ENCODE measurements at regions not wholly inside any gene's neighbourhood (a gene's known extent, or its start where the extent isn't known, plus 50 kb on each side); places are given as distances from the start of the nearest gene placed in this dataset.

GRCh38 chr2:139825726-139826125 lies 1045.5 kb upstream of the NXPH2 start:
- no peaks in the 10 kb centered on the region for H3K4me1 ChIP-seq
- no peaks in the 10 kb centered on the region for H3K9me3 ChIP-seq
- DNase-seq: no peak
- H3K27me3 ChIP-seq: no peaks in the 10 kb centered on the region
- H3K36me3 ChIP-seq: no peaks in the 10 kb centered on the region
- 30 to 35% methylated on average over 1 of the region's 1 CpG for WGBS, 2 donors
- no peak for TF ChIP-seq CTCF (IDR thresholded peaks at IDR 0.05)
- ATAC-seq: no peak
- no peak for FAIRE-seq
- no peak overlapping the region for H3K27ac ChIP-seq
- intact Hi-C loops (cut with DNase I): no loop called here
- no peak overlapping the region for H3K4me3 ChIP-seq

- DNase-seq (no peak), FAIRE-seq (no peak), ATAC-seq (no peak)
- intact Hi-C loops (cut with DNase I): no loop called here
- WGBS, 2 donors: 34 to 38% methylated on average over 2 of the region's 2 CpGs
- Histone ChIP-seq H3K27ac (no peak overlapping the region), H3K9me3 (no peaks in the 10 kb centered on the region), H3K36me3 (no peaks in the 10 kb centered on the region), H3K4me3 (no peak overlapping the region), H3K4me1 (no peaks in the 10 kb centered on the region), H3K27me3 (no peaks in the 10 kb centered on the region)
- no peak for TF ChIP-seq CTCF (IDR thresholded peaks at IDR 0.05)
These were observed 1039.1 kb upstream of the NXPH2 start for GRCh38 chr2:139819273-139819796.

- H3K27me3 ChIP-seq: no peaks in the 10 kb centered on the region
- H3K4me3 ChIP-seq: no peak overlapping the region
- ATAC-seq (no peak), DNase-seq (no peak), FAIRE-seq (no peak)
- intact Hi-C loops (cut with DNase I): no loop called here
- no peak overlapping the region for H3K27ac ChIP-seq
- no peaks in the 10 kb centered on the region for H3K36me3 ChIP-seq
- TF ChIP-seq CTCF (IDR thresholded peaks at IDR 0.05): no peak
- no peaks in the 10 kb centered on the region for H3K9me3 ChIP-seq
- WGBS, 2 donors: 59 to 61% methylated on average over 2 of the region's 2 CpGs
- no peaks in the 10 kb centered on the region for H3K4me1 ChIP-seq
These were observed 1034.3 kb upstream of the NXPH2 start for GRCh38 chr2:139814458-139814857.

GRCh38 chr2:139813340-139813739 lies 1033.2 kb upstream of the NXPH2 start:
- TF ChIP-seq CTCF (IDR thresholded peaks at IDR 0.05): no peak
- ATAC-seq: no peak
- no peak overlapping the region for H3K4me3 ChIP-seq
- H3K27me3 ChIP-seq: no peaks in the 10 kb centered on the region
- H3K4me1 ChIP-seq: no peaks in the 10 kb centered on the region
- H3K36me3 ChIP-seq: no peaks in the 10 kb centered on the region
- H3K27ac ChIP-seq: no peak overlapping the region
- intact Hi-C loops (cut with DNase I): no loop called here
- 64 to 65% methylated on average over 2 of the region's 2 CpGs for WGBS, 2 donors
- no peak for DNase-seq
- H3K9me3 ChIP-seq: no peaks in the 10 kb centered on the region
- FAIRE-seq: no peak

- no peak for DNase-seq
- H3K36me3 ChIP-seq: no peaks in the 10 kb centered on the region
- H3K27me3 ChIP-seq: no peaks in the 10 kb centered on the region
- intact Hi-C loops (cut with DNase I): no loop called here
- no peaks in the 10 kb centered on the region for H3K9me3 ChIP-seq
- no peak for ATAC-seq
- no peak for FAIRE-seq
- TF ChIP-seq CTCF (IDR thresholded peaks at IDR 0.05): no peak
- H3K4me3 ChIP-seq: no peak overlapping the region
- H3K27ac ChIP-seq: no peak overlapping the region
- 37 to 38% methylated on average over 4 of the region's 4 CpGs for WGBS, 2 donors
- H3K4me1 ChIP-seq: no peaks in the 10 kb centered on the region
These were observed 1025.3 kb upstream of the NXPH2 start for GRCh38 chr2:139805441-139805840.

Data from pancreas (tissue), 10 donors.